ENCODE measurements at regions not wholly inside any gene's neighbourhood (a gene's known extent, or its start where the extent isn't known, plus 50 kb on each side); places are given as distances from the start of the nearest gene placed in this dataset.

DNA sequence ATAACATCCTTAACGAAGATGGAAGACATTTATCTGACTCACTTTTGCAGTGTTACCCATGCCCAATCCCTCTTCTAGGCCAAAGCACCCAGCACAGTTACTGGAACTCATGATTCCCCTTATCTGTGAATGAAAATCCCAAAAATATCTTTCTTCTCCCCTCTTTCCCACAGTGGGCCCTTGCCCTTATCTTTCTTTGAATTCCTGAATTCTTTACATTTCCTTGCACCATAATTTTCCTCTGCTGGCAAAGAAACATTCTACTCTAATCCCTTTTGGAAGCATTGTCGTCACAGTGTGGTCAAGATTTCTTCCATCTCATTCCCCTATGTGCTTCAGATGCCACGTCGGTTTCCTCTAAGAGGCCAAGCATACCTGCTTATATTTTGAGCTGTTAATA lies 135.9 kb upstream of the LIFR start:
- 95% methylated on average over 4 of the region's 4 CpGs; no CpG with 5 or more reads in 1 of the 2 experiments for WGBS, 2 experiments (ENCODE audit: extremely low coverage in 1 of 2, insufficient coverage in 1 of 2, insufficient read length in 1 of 2, insufficient replicate concordance in 2 of 2, low coverage in 1 of 2, low lambda C conversion rate in 2 of 2, missing lambda C conversion rate in 1 of 2)
- Histone ChIP-seq H3K56ac (replicated peaks; ENCODE audit: insufficient read length, low read depth, low read length) (no peak overlapping the region), H3K9me3 (ENCODE audit: insufficient read depth in 2 of 2, low read depth in 1 of 2, low read length in 1 of 2) (no peaks in the 10 kb centered on the region), H2AK5ac (ENCODE audit: low read depth, low read length) (no peak overlapping the region), H3K4me1 (replicated peaks in 1 of 4; ENCODE audit: control insufficient read depth in 3 of 4, insufficient read depth in 4 of 4, low read length in 3 of 4) (no peaks in the 10 kb centered on the region), H3K4me3 (ENCODE audit: extremely low read depth in 1 of 4, insufficient read depth in 2 of 4, low read depth in 3 of 4, low read length in 4 of 4) (no peak overlapping the region), H2BK120ac (replicated peaks; ENCODE audit: low read depth, low read length) (no peak overlapping the region), H3K23me2 (ENCODE audit: low read depth, low read length) (no peaks in the 10 kb centered on the region), H4K8ac (ENCODE audit: extremely low read depth, insufficient read depth, low read length) (no peak overlapping the region), H3K23ac (ENCODE audit: insufficient read length) (no peak overlapping the region), H4K5ac (ENCODE audit: insufficient read length, low read depth, low read length) (no peak overlapping the region), H3K79me2 (ENCODE audit: control insufficient read depth in 1 of 2, insufficient read depth in 2 of 2, low read length in 2 of 2) (no peaks in the 10 kb centered on the region), H2BK5ac (ENCODE audit: low read depth, low read length) (no peak overlapping the region), H2BK20ac (ENCODE audit: low read length) (no peak overlapping the region), H2AFZ (ENCODE audit: low read length) (no peak overlapping the region), H4K91ac (replicated peaks; ENCODE audit: insufficient read length, low read length) (no peak overlapping the region), H3K27ac (ENCODE audit: low read depth, low read length) (no peak overlapping the region), H4K20me1 (replicated peaks in 1 of 2; ENCODE audit: control insufficient read depth in 1 of 2, insufficient read depth in 2 of 2, low read length in 2 of 2) (no peaks in the 10 kb centered on the region), H3K14ac (ENCODE audit: insufficient read length) (no peak overlapping the region), H2BK12ac (ENCODE audit: low read depth, low read length) (no peak overlapping the region), H3K36me3 (ENCODE audit: control insufficient read depth in 2 of 4, insufficient read depth in 4 of 4, low read length in 3 of 4) (no peaks in the 10 kb centered on the region), H3K18ac (ENCODE audit: extremely low read depth, low read length) (no peak overlapping the region), H3K27me3 (replicated peaks in 1 of 4; ENCODE audit: control insufficient read depth in 3 of 4, extremely low read depth in 1 of 4, insufficient read depth in 3 of 4, low read length in 3 of 4) (no peaks in the 10 kb centered on the region), H3K4me2 (ENCODE audit: insufficient read depth in 1 of 2, low read depth in 2 of 2, low read length in 2 of 2) (no peak overlapping the region), H2BK15ac (ENCODE audit: low read length) (no peak overlapping the region), H3K9ac (replicated peaks in 1 of 4; ENCODE audit: extremely low read depth in 1 of 4, low read depth in 3 of 4, low read length in 3 of 4) (no peak overlapping the region), H3K79me1 (ENCODE audit: low read depth, low read length) (no peaks in the 10 kb centered on the region), H3K4ac (replicated peaks; ENCODE audit: insufficient read length, low read depth, low read length) (no peak overlapping the region)
- ChIA-PET POLR2A (ENCODE audit: partially characterized antibody) (no interaction called here), CTCF (ENCODE audit: partially characterized antibody) (interaction anchor here (0.6 to 1.3 kb wide), 2 partner anchors 272 to 625 kb away, joined by 3 to 4 read pairs; no protein-coding TSS in a partner anchor)
- TF ChIP-seq NRF1 (IDR thresholded peaks at IDR 0.05; ENCODE audit: low read depth, low read length) (no peak), POLR2AphosphoS5 (IDR thresholded peaks at IDR 0.05; ENCODE audit: low read depth, low read length) (no peak), JUND (IDR thresholded peaks at IDR 0.05; ENCODE audit: low read length) (no peak)
- DNase-seq (ENCODE audit: low read depth in 1 of 2, low spot score in 2 of 2): no peak
- FAIRE-seq: no peak

All from H1 (cell line).